ENCODE measurements at regions not wholly inside any gene's neighbourhood (a gene's known extent, or its start where the extent isn't known, plus 50 kb on each side); places are given as distances from the start of the nearest gene placed in this dataset.

GRCh38 chr20:23284009-23284408 is 66.6 kb upstream of the NXT1 start:
- H4K20me1 ChIP-seq (ENCODE audit: insufficient read depth, low read length), result no peaks in the 10 kb centered on the region
- no peak overlapping the region for H3K27ac ChIP-seq (ENCODE audit: insufficient read depth, low read length)
- ATAC-seq (ENCODE audit: low read depth), result no peak
- ChIA-PET POLR2A (ENCODE audit: unreplicated experiment) (no interaction called here), CTCF (no interaction called here)
- H3K9me3 ChIP-seq (ENCODE audit: control insufficient read depth, insufficient read depth, low read length), result no peaks in the 10 kb centered on the region
- H2BK5ac ChIP-seq (ENCODE audit: low read depth, low read length, poor library complexity, severe bottlenecking), result no peak overlapping the region
- no peak overlapping the region for H3K14ac ChIP-seq (replicated peaks; ENCODE audit: low read depth, low read length)
- H3K9ac ChIP-seq (ENCODE audit: low read depth, low read length), result no peak overlapping the region
- no peak overlapping the region for H3K18ac ChIP-seq (ENCODE audit: low read depth, low read length)
- no peak overlapping the region for H2BK15ac ChIP-seq (ENCODE audit: low read depth, low read length)
- no peak overlapping the region for H2AK5ac ChIP-seq (ENCODE audit: low read depth, low read length)
- H3K4ac ChIP-seq (ENCODE audit: low read depth, low read length), result no peak overlapping the region
- no peak overlapping the region for H4K8ac ChIP-seq (ENCODE audit: low read depth in 2 of 2, low read length in 2 of 2)
- H3K4me2 ChIP-seq (ENCODE audit: low read depth, low read length), result no peak overlapping the region
- dilution Hi-C loops (cut with HindIII; ENCODE audit: low sequenced_read_pairs, unreplicated experiment) (no loop called here), intact Hi-C loops (cut with micrococcal nuclease) (no loop called here), in situ Hi-C loops (cut with MboI; ENCODE audit: low sequenced_read_pairs) (no loop called here)
- H3K23ac ChIP-seq (ENCODE audit: low read depth, low read length), result no peak overlapping the region
- H4K5ac ChIP-seq (ENCODE audit: low read depth, low read length), result no peak overlapping the region
- no peak overlapping the region for H3K4me3 ChIP-seq (ENCODE audit: insufficient read depth, low read depth, low read length)
- no peak for TF ChIP-seq FOS (IDR thresholded peaks at IDR 0.05; ENCODE audit: low read depth, low read length)
- TF ChIP-seq MAFK (IDR thresholded peaks at IDR 0.05; ENCODE audit: low read depth, low read length), result no peak
- TF ChIP-seq RCOR1 (IDR thresholded peaks at IDR 0.05; ENCODE audit: insufficient replicate concordance, low read length), result no peak
- no peak for TF ChIP-seq CHD1 (IDR thresholded peaks at IDR 0.05; ENCODE audit: low read depth, low read length)
- no peak for TF ChIP-seq ELK1 (IDR thresholded peaks at IDR 0.05; ENCODE audit: borderline replicate concordance, low read depth, low read length)
- TF ChIP-seq POLR2A (IDR thresholded peaks at IDR 0.05; ENCODE audit: low read depth, low read length), result no peak
- TF ChIP-seq USF2 (IDR thresholded peaks at IDR 0.05; ENCODE audit: low read depth, low read length), result no peak
- no peak for TF ChIP-seq RAD21 (IDR thresholded peaks at IDR 0.05; ENCODE audit: low read length)
- TF ChIP-seq MAZ (IDR thresholded peaks at IDR 0.05; ENCODE audit: borderline replicate concordance, low read depth, low read length), result no peak
- no peak for TF ChIP-seq NFE2L2 (IDR thresholded peaks at IDR 0.05; ENCODE audit: low read depth, low read length)
- no peak for TF ChIP-seq CEBPB (IDR thresholded peaks at IDR 0.05; ENCODE audit: low read depth, low read length)
- no peak for TF ChIP-seq RFX5 (IDR thresholded peaks at IDR 0.05; ENCODE audit: low read depth, low read length)
- TF ChIP-seq CTCF (conservative IDR thresholded peaks at IDR 0.05; ENCODE audit: low read depth, low read length), result no peak
- no peak for TF ChIP-seq MXI1 (IDR thresholded peaks at IDR 0.05; ENCODE audit: borderline replicate concordance, low read depth, low read length)
- no peak for TF ChIP-seq BHLHE40 (IDR thresholded peaks at IDR 0.05; ENCODE audit: low read depth, low read length)
- no peak for TF ChIP-seq SMC3 (IDR thresholded peaks at IDR 0.05; ENCODE audit: low read depth, low read length)
- no peaks in the 10 kb centered on the region for H3K9me1 ChIP-seq (ENCODE audit: insufficient read depth, low read length)
- H2AK9ac ChIP-seq (replicated peaks; ENCODE audit: low read depth, low read length, poor library complexity), result no peak overlapping the region
- no TSS peak for BruUV-seq (replicated peaks)
- no peak overlapping the region for H4K91ac ChIP-seq (ENCODE audit: insufficient read depth, low read depth, low read length)
- H3K79me1 ChIP-seq (ENCODE audit: low read depth in 1 of 2, low read length in 2 of 2), result no peaks in the 10 kb centered on the region
- peaks cover 5% of the 10 kb centered on the region; the same call in 1 of the 2 replicates for H3K27me3 ChIP-seq (ENCODE audit: control insufficient read depth, insufficient read depth, low read length)
- no peak overlapping the region for H2BK20ac ChIP-seq (ENCODE audit: low read depth, low read length)
- no peaks in the 10 kb centered on the region for H3K4me1 ChIP-seq (ENCODE audit: control insufficient read depth, insufficient read depth, low read length)
- no peaks in the 10 kb centered on the region for H3K36me3 ChIP-seq (ENCODE audit: control insufficient read depth, insufficient read depth, low read length)
- no peak for DNase-seq
- WGBS, 2 experiments (ENCODE audit: extremely low coverage in 2 of 2, insufficient read length in 1 of 2), result no CpG with 5 or more reads among the region's 2 CpGs
- H2AFZ ChIP-seq (replicated peaks; ENCODE audit: low read length, poor library complexity), result no peak overlapping the region
- no peak overlapping the region for H3K56ac ChIP-seq (ENCODE audit: extremely low read depth, insufficient read depth, low read length)
- H2BK120ac ChIP-seq (ENCODE audit: low read depth, low read length), result no peak overlapping the region
